Kidney (tissue), 13 donors: ENCODE measurements at regions not wholly inside any gene's neighbourhood (a gene's known extent, or its start where the extent isn't known, plus 50 kb on each side); places are given as distances from the start of the nearest gene placed in this dataset.

Source experiments
- DNase-seq, 5 donors: peaks; one replicate each; pipeline ENCODE4 v3.0.0-alpha.2; 2013 to 2020
- FAIRE-seq: peaks from 2 replicates; lab custom pipeline; 2012; peaks lifted over from hg19 to GRCh38; lab: Jason Lieb, UNC
- H3K27ac ChIP-seq, 2 donors: one replicate each; pipeline ENCODE4 v1.7.0; 2013; ENCODE audit warnings: low read depth in 2 of 2, low read length in 2 of 2, inconsistent platforms in 1 of 2
- H3K27me3 ChIP-seq: one replicate; pipeline ENCODE4 v1.7.1; 2013; ENCODE audit warnings: low read length, inconsistent platforms; ENCODE audit not compliant: control insufficient read depth, insufficient read depth
- H3K36me3 ChIP-seq, 3 donors: one replicate each; pipeline versions ENCODE4 v1.7.0 to v1.7.1; 2013; ENCODE audit warnings: low read length in 3 of 3, control low read depth in 1 of 3, inconsistent platforms in 1 of 3; ENCODE audit not compliant: insufficient read depth in 3 of 3, control insufficient read depth in 2 of 3
- H3K4me1 ChIP-seq, 3 donors: one replicate each; pipeline versions ENCODE4 v1.7.0 to v1.7.1; 2013; ENCODE audit warnings: low read length in 3 of 3, inconsistent platforms in 1 of 3, low read depth in 1 of 3; ENCODE audit not compliant: control insufficient read depth in 2 of 3, insufficient read depth in 2 of 3
- H3K4me3 ChIP-seq, 3 donors: one replicate each; pipeline versions ENCODE4 v1.7.0 to v1.8.1; 2013; ENCODE audit warnings: low read length in 3 of 3, control low read depth in 1 of 3, inconsistent platforms in 1 of 3
- H3K9ac ChIP-seq, 3 donors: one replicate each; pipeline versions ENCODE4 v1.7.0 to v1.7.1; 2013; ENCODE audit warnings: low read length in 3 of 3, control low read depth in 1 of 3, inconsistent platforms in 1 of 3
- H3K9me3 ChIP-seq, 3 donors: one replicate each; pipeline versions ENCODE4 v1.7.0 to v1.7.1; 2013; ENCODE audit warnings: low read length in 3 of 3, control low read depth in 1 of 3, inconsistent platforms in 1 of 3; ENCODE audit not compliant: control insufficient read depth in 2 of 3, insufficient read depth in 1 of 3
- intact Hi-C: fragments of 100-400 bp; cut with DNase I; formaldehyde crosslinking; loops from one replicate; pipeline ENCODE4 v1.11.1; 2022
- TF ChIP-seq, protein P1 (sequence below): IDR thresholded peaks from 3 replicates; pipeline ENCODE4 v1.5.1; 2012; ENCODE audit warnings: mild to moderate bottlenecking, moderate library complexity, borderline replicate concordance; ENCODE audit not compliant: insufficient read depth; ENCODE audit errors: extremely low read depth
- donor health status: control.
- donor health status: control.
- donor health status: control.
- donor health status: control.
- donor health status: control.
- donor health status: DM: yes; HTN: yes; CAD: no.
- donor health status: Normal renal cell carcinoma (clear cell type).

DNA sequence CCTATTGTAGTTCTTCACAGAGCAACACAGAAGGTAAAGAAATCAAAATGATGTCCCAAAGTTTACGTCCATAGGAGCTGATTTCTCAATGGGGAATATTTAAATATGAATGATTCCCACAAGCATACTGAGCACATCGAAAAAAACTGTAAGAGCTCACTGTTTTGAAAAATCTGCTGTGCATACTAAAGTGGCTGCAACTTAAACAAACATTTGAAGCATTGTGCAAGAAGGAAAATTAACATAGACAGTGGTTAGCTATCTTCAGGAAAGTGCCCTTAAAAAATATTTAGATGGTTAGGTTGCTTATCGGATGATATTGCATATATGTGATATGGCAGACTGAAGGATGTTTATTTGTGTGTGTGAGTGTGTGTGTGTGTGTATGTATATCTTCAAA lies 747.6 kb downstream of the RFPL4B start:
- Histone ChIP-seq H3K27ac (no peak overlapping the region), H3K9me3 (no peaks in the 10 kb centered on the region), H3K4me3 (no peak overlapping the region), H3K4me1 (no peaks in the 10 kb centered on the region), H3K36me3 (no peaks in the 10 kb centered on the region), H3K9ac (no peak overlapping the region), H3K27me3 (no peaks in the 10 kb centered on the region)
- no peak for DNase-seq
- TF ChIP-seq, protein P1, sequence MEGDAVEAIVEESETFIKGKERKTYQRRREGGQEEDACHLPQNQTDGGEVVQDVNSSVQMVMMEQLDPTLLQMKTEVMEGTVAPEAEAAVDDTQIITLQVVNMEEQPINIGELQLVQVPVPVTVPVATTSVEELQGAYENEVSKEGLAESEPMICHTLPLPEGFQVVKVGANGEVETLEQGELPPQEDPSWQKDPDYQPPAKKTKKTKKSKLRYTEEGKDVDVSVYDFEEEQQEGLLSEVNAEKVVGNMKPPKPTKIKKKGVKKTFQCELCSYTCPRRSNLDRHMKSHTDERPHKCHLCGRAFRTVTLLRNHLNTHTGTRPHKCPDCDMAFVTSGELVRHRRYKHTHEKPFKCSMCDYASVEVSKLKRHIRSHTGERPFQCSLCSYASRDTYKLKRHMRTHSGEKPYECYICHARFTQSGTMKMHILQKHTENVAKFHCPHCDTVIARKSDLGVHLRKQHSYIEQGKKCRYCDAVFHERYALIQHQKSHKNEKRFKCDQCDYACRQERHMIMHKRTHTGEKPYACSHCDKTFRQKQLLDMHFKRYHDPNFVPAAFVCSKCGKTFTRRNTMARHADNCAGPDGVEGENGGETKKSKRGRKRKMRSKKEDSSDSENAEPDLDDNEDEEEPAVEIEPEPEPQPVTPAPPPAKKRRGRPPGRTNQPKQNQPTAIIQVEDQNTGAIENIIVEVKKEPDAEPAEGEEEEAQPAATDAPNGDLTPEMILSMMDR = no peak
- intact Hi-C loops = no loop called here
- FAIRE-seq = no peak

DNA sequence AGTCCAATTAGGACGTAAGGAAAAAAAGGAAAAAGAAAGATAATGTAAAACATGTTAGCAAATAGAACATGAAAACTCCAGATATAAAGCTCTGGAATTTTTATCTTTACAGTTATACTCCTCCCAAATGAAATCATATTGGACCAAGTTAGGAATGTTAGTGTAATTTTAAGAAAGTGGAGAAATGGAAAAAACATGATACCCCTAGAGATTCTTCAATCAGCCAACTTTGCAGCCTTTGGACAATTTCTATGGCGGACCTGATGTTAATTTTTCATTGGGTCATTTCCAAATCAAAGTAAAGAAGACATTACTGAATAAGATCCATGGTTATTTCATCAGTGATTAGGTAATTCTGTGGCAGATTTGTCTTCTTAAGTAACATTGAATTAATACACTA lies 748.7 kb downstream of the RFPL4B start:
- Histone ChIP-seq H3K36me3 (no peaks in the 10 kb centered on the region), H3K27me3 (no peaks in the 10 kb centered on the region), H3K4me1 (no peaks in the 10 kb centered on the region), H3K9ac (no peak overlapping the region), H3K9me3 (no peaks in the 10 kb centered on the region), H3K4me3 (no peak overlapping the region), H3K27ac (no peak overlapping the region)
- DNase-seq (no peak), FAIRE-seq (no peak)
- intact Hi-C loops = no loop called here
- TF ChIP-seq, protein P1 = no peak

DNA sequence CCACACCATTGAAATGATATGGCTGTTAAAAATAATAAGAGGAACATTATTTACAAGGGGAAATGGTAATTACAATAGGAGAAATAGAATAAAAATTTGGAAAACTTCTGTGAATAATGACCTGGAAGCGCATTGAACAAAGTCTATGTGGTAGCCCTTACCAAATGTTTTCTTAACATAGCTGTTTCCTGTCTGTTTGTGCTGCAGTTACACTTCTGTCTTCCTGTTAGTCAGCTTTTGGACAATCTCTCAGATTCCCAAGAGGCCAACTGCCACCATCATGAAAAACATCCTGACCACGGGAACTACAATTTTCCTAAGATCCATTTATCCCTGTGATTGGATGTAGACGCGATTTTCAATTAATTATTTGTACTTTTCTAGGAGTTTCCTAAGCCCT lies 754.4 kb upstream of the MARCKS start:
- H3K27ac ChIP-seq = no peak overlapping the region
- DNase-seq (peak in 1 of 5 donors; percentile 50), FAIRE-seq (no peak)
- no peaks in the 10 kb centered on the region for H3K27me3 ChIP-seq
- H3K4me1 ChIP-seq = peaks cover 0 to 5% (median 0%) of the 10 kb centered on the region in 3 donors
- TF ChIP-seq, protein P1 = no peak
- no peak overlapping the region for H3K9ac ChIP-seq
- intact Hi-C loops = no loop called here
- H3K9me3 ChIP-seq = no peaks in the 10 kb centered on the region
- H3K4me3 ChIP-seq = no peak overlapping the region
- no peaks in the 10 kb centered on the region for H3K36me3 ChIP-seq
